Osteocyte (in vitro differentiated cells): ENCODE measurements at regions not wholly inside any gene's neighbourhood (a gene's known extent, or its start where the extent isn't known, plus 50 kb on each side); places are given as distances from the start of the nearest gene placed in this dataset.

ENCODE experiments used
- DNase-seq: peaks from one replicate; pipeline ENCODE4 v3.0.0; 2021; ENCODE audit warnings: mixed read lengths; ENCODE audit not compliant: unreplicated experiment; ENCODE audit errors: extremely low spot score
- H3K27ac Mint-ChIP-seq: one replicate; pipeline ENCODE4 v1.8.0; 2021; ENCODE audit warnings: mild to moderate bottlenecking, mixed read lengths; ENCODE audit not compliant: unreplicated experiment
- H3K27me3 Mint-ChIP-seq: one replicate; pipeline ENCODE4 v1.8.0; 2021; ENCODE audit warnings: mixed read lengths; ENCODE audit not compliant: unreplicated experiment
- H3K36me3 Mint-ChIP-seq: one replicate; pipeline ENCODE4 v1.8.0; 2021; ENCODE audit warnings: mixed read lengths; ENCODE audit not compliant: unreplicated experiment
- H3K4me1 Mint-ChIP-seq: one replicate; pipeline ENCODE4 v1.8.0; 2021; ENCODE audit warnings: mixed read lengths; ENCODE audit not compliant: unreplicated experiment
- H3K4me3 Mint-ChIP-seq: one replicate; pipeline ENCODE4 v1.8.0; 2021; ENCODE audit warnings: mild to moderate bottlenecking, moderate library complexity, mixed read lengths; ENCODE audit not compliant: unreplicated experiment
- H3K9me3 Mint-ChIP-seq: one replicate; pipeline ENCODE4 v1.8.0; 2021; ENCODE audit warnings: mixed read lengths; ENCODE audit not compliant: unreplicated experiment
- CTCF ChIP-seq: fragments of 200-600 bp; sonication (generic); IDR thresholded peaks from 2 replicates; pipeline ENCODE4 v1.5.0; 2021; ENCODE audit warnings: antibody characterized with exemption, mild to moderate bottlenecking, moderate library complexity

DNA sequence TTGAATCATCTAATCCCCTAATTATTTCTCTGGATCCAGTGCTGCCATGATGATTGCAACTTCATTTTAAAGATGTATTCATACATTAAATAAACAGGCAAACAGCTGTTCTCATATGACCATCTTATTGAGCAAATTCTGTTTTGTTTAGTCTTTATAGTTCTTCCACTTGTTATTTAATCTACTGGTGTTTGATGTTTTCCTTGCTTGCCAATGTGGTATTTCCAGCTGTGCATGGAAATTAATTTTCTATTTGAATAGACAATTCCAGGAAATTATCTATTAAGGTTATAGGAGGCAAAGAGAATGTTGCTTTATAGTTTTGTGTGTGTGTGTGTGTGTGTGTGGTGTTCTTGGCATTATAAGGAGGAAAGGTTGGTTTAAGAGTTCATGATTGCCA lies 167.0 kb upstream of the PRPS1L1 start:
- Mint-ChIP-seq H3K36me3 (no peaks in the 10 kb centered on the region), H3K4me1 (no peaks in the 10 kb centered on the region), H3K27ac (no peak overlapping the region), H3K9me3 (no peaks in the 10 kb centered on the region), H3K27me3 (peaks cover 42% of the 10 kb centered on the region), H3K4me3 (no peak overlapping the region)
- TF ChIP-seq CTCF: no peak
- DNase-seq: no peak

DNA sequence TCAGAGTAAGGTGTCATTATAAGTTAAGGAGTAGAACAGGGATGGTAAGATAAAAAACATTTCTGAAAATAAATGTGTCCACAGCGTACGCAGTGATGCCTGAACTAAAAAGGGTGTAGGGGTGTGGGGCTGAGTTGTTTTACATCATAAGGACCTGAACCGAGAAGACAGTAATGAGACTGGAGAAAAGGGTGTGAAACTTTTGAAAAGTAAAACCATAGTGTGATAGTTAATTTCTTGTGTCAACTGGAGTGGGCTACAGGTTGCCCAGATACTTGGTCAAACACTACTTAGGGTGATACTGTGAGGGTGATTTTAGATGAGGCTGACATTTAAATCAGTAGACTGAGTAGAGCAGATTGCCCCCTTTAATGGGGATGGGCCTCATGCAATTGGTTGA lies 169.0 kb upstream of the PRPS1L1 start:
- Mint-ChIP-seq H3K27ac (no peak overlapping the region), H3K9me3 (no peaks in the 10 kb centered on the region), H3K27me3 (peaks cover 36% of the 10 kb centered on the region), H3K4me1 (no peaks in the 10 kb centered on the region), H3K4me3 (no peak overlapping the region), H3K36me3 (no peaks in the 10 kb centered on the region)
- no peak for TF ChIP-seq CTCF
- DNase-seq: no peak

- H3K36me3 Mint-ChIP-seq: no peaks in the 10 kb centered on the region
These were observed 171.2 kb upstream of the PRPS1L1 start for GRCh38 chr7:18198868-18199267.

GRCh38 chr7:18200266-18200665 lies 172.6 kb upstream of the PRPS1L1 start:
- DNase-seq: no peak
- Mint-ChIP-seq H3K27ac (no peak overlapping the region), H3K9me3 (no peaks in the 10 kb centered on the region)

More at GRCh38 chr7:18198868-18199267, 171.2 kb upstream of the PRPS1L1 start:
- TF ChIP-seq CTCF: no peak
- no peak for DNase-seq
- H3K4me3 Mint-ChIP-seq: no peak overlapping the region
- no peaks in the 10 kb centered on the region for H3K9me3 Mint-ChIP-seq
- H3K27ac Mint-ChIP-seq: no peak overlapping the region
- no peaks in the 10 kb centered on the region for H3K4me1 Mint-ChIP-seq
- H3K27me3 Mint-ChIP-seq: peaks cover 24% of the 10 kb centered on the region

DNA sequence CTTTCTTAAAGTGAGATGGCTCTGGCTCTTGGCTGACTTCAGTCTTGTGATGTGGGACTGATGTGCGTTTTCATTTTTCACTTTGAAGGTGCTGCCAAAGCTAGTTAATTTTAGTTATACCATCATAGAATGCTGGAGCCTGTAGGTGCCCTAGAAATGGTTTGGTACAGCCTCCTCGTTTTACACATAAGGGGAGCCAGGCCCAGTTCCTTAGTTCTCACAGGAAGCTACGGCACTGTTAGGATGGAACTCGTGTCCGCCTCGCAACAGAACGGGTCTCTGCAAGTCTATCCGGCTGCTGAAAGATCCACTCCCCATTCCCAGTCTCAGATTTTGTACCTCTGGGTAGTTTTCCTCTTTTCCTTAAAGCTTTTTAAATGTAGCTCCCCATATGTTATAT lies 173.2 kb upstream of the PRPS1L1 start:
- no peak for DNase-seq
- Mint-ChIP-seq H3K4me3 (no peak overlapping the region), H3K36me3 (no peaks in the 10 kb centered on the region), H3K27ac (no peak overlapping the region), H3K4me1 (no peaks in the 10 kb centered on the region), H3K27me3 (peaks cover 17% of the 10 kb centered on the region), H3K9me3 (no peaks in the 10 kb centered on the region)
- no peak for TF ChIP-seq CTCF

More at GRCh38 chr7:18200266-18200665, 172.6 kb upstream of the PRPS1L1 start:
- H3K4me3 Mint-ChIP-seq: no peak overlapping the region
- no peak for TF ChIP-seq CTCF
- peaks cover 17% of the 10 kb centered on the region for H3K27me3 Mint-ChIP-seq
- H3K4me1 Mint-ChIP-seq: no peaks in the 10 kb centered on the region
- H3K36me3 Mint-ChIP-seq: no peaks in the 10 kb centered on the region
